A549 (cell line): ENCODE measurements at regions not wholly inside any gene's neighbourhood (a gene's known extent, or its start where the extent isn't known, plus 50 kb on each side); places are given as distances from the start of the nearest gene placed in this dataset.

Source experiments
- ATAC-seq, 2 experiments: fragments of 200-7000 bp in 1 of 2; fragments of >200 bp in 1 of 2; cut with Nextera tagmentation in 1 of 2; cut with Tn5 transposase in 1 of 2; 3 replicates each; pipeline versions ENCODE4 v1.8.0 to v1.9.1; 2018 to 2020; ENCODE audit warnings: mild to moderate bottlenecking in 1 of 2, moderate library complexity in 1 of 2
- CTCF ChIA-PET: fragments of 300-600 bp; sonication (Branson Sonifier 250); formaldehyde crosslinking; extraction: SDS; loops from one replicate; lab custom pipeline; 2021; ENCODE audit warnings: antibody characterized with exemption, inconsistent platforms; lab: Yijun Ruan, JAX
- POLR2A ChIA-PET: fragments of 350-600 bp; formaldehyde crosslinking; extraction: SDS; loops from one replicate; lab custom pipeline; 2021; ENCODE audit warnings: antibody characterized with exemption, inconsistent platforms; lab: Yijun Ruan, JAX
- DNase-seq, 2 experiments: peaks; one replicate each; pipeline versions ENCODE4 v3.0.0 to v3.0.0-alpha.2; 2011 to 2016; ENCODE audit warnings: low read depth in 1 of 2, low spot score in 1 of 2
- FAIRE-seq: peaks from 2 replicates; lab custom pipeline; 2011; peaks lifted over from hg19 to GRCh38; lab: Jason Lieb, UNC
- H3K27ac ChIP-seq, 2 experiments: fragments of >200 bp; sonication (Bioruptor Twin); formaldehyde crosslinking; 3 replicates each; pipeline ENCODE4 v1.5.1; 2016 to 2017
- H3K4me1 ChIP-seq: fragments of >200 bp; sonication (Bioruptor Twin); formaldehyde crosslinking; 3 replicates; pipeline ENCODE4 v1.6.1; 2016
- H3K4me2 ChIP-seq: fragments of >200 bp; sonication (Bioruptor Twin); formaldehyde crosslinking; 3 replicates; pipeline ENCODE4 v1.6.1; 2016
- H3K4me3 ChIP-seq: fragments of >200 bp; sonication (Bioruptor Twin); formaldehyde crosslinking; 3 replicates; pipeline ENCODE4 v1.5.1; 2016
- H3K9me3 ChIP-seq: fragments of >200 bp; sonication (Bioruptor Twin); formaldehyde crosslinking; 3 replicates; pipeline ENCODE4 v1.6.1; 2016
- CBX2 ChIP-seq: fragments of 200-600 bp; sonication (generic); IDR thresholded peaks from 2 replicates; pipeline ENCODE4 v1.6.1; 2016; ENCODE audit warnings: low read depth, mild to moderate bottlenecking, borderline replicate concordance
- CTCF ChIP-seq: fragments of >200 bp; sonication (Bioruptor Twin); formaldehyde crosslinking; IDR thresholded peaks from 3 replicates; pipeline ENCODE4 v1.5.1; 2016
- FOSL2 ChIP-seq, 2 experiments: fragments of 450-650 bp in 1 of 2; fragments of >200 bp in 1 of 2; sonication (Bioruptor Twin) in 1 of 2; formaldehyde crosslinking; IDR thresholded peaks; 2 replicates each; pipeline versions ENCODE4 v1.5.0 to v1.6.1; 2016 to 2020; ENCODE audit warnings: mild to moderate bottlenecking in 1 of 2, moderate library complexity in 1 of 2
- HEYL ChIP-seq: fragments of 250-450 bp; sonication (Bioruptor Pico); IDR thresholded peaks from 2 replicates; pipeline ENCODE4 v1.8.0; 2021; ENCODE audit warnings: mild to moderate bottlenecking, moderate library complexity
- JUNB ChIP-seq: fragments of >200 bp; sonication (Bioruptor Twin); formaldehyde crosslinking; IDR thresholded peaks from 2 replicates; pipeline ENCODE4 v1.6.1; 2016
- MAFK ChIP-seq: fragments of 450-650 bp; IDR thresholded peaks from 2 replicates; pipeline ENCODE4 v1.6.1; 2014; ENCODE audit not compliant: partially characterized antibody
- MAX ChIP-seq: IDR thresholded peaks from 2 replicates; pipeline ENCODE4 v1.6.1; 2012
- NPAS2 ChIP-seq: fragments of 250-450 bp; sonication (Bioruptor Pico); IDR thresholded peaks from 2 replicates; pipeline ENCODE4 v1.8.0; 2022; ENCODE audit warnings: mild to moderate bottlenecking, moderate library complexity, borderline replicate concordance
- RAD21 ChIP-seq, 2 experiments: fragments of >200 bp in 1 of 2; sonication (Bioruptor Twin) in 1 of 2; formaldehyde crosslinking in 1 of 2; IDR thresholded peaks in 1 of 2; conservative IDR thresholded peaks in 1 of 2; 2 replicates in 1 of 2; 3 replicates in 1 of 2; pipeline ENCODE4 v1.6.1; 2012 to 2018; ENCODE audit warnings: inconsistent platforms in 1 of 2
- RARB ChIP-seq: fragments of 250-450 bp; sonication (Bioruptor Pico); IDR thresholded peaks from 2 replicates; pipeline ENCODE4 v1.8.0; 2021; ENCODE audit warnings: mild to moderate bottlenecking, moderate library complexity
- RNF2 ChIP-seq: fragments of 200-600 bp; sonication (generic); IDR thresholded peaks from 2 replicates; pipeline ENCODE4 v1.6.1; 2016; ENCODE audit warnings: low read depth, mild to moderate bottlenecking, antibody characterized with exemption, moderate library complexity, borderline replicate concordance
- TP53 ChIP-seq: fragments of 250-450 bp; sonication (Bioruptor Pico); IDR thresholded peaks from 2 replicates; pipeline ENCODE4 v1.5.0; 2021; ENCODE audit warnings: mild to moderate bottlenecking, moderate library complexity
- USF2 ChIP-seq: fragments of 450-650 bp; IDR thresholded peaks from 2 replicates; pipeline ENCODE4 v1.6.1; 2014; ENCODE audit warnings: antibody characterized with exemption
- ZC3H11A ChIP-seq: fragments of 450-650 bp; IDR thresholded peaks from 2 replicates; pipeline ENCODE4 v1.6.1; 2014; ENCODE audit warnings: antibody characterized with exemption, mild to moderate bottlenecking
- WGBS: methylation state at CpG from one replicate; pipeline ENCODE4 v1.1.6; 2017; ENCODE audit errors: missing lambda C conversion rate; 5-methylcytosine and 5-hydroxymethylcytosine counted together
- TF ChIP-seq, protein P1 (sequence below): fragments of 150-350 bp; IDR thresholded peaks from 2 replicates; pipeline ENCODE4 v1.6.1; 2014; ENCODE audit warnings: low read depth, mild to moderate bottlenecking, low read length
- TF ChIP-seq, protein P2 (sequence below): fragments of 250-450 bp; sonication (Bioruptor Pico); IDR thresholded peaks from 2 replicates; pipeline ENCODE4 v1.5.0; 2020; ENCODE audit warnings: low read depth, mild to moderate bottlenecking, moderate library complexity

DNA sequence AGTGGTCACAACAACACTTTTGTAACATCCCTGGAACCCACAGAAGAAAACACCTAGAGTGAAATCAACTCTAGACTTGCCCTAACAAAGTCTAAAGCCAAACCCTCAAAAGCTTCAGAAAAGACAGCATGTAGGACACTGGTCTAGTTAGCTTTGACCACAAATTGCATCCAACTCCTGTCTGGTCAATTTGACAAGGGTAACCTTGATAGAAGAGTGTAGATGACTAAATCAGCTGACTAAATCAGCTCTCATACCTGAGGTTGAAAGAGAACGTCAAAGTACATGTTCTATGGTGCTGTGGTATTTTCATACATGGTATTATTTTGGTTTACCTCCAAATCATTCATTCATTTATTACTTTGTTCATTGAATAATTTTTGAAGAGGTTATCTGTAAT, 272.8 kb downstream of the KLF5 start:
- ATAC-seq, result no peak
- H3K27ac ChIP-seq, result no peak overlapping the region
- no peak for FAIRE-seq
- no peak for DNase-seq
- TF ChIP-seq TP53 (CRISPR knock-in tag), result no peak
- no peak for TF ChIP-seq MAX
- TF ChIP-seq FOSL2 (IDR thresholded peaks at IDR 0.05), result no peak
- no peak for TF ChIP-seq FOSL2 (CRISPR knock-in tag; IDR thresholded peaks at IDR 0.05)
- TF ChIP-seq USF2, result no peak
- TF ChIP-seq CTCF, result no peak
- no peak for TF ChIP-seq NPAS2 (CRISPR knock-in tag)
- no peak for TF ChIP-seq JUNB
- TF ChIP-seq CBX2, result no peak
- TF ChIP-seq, protein P1, sequence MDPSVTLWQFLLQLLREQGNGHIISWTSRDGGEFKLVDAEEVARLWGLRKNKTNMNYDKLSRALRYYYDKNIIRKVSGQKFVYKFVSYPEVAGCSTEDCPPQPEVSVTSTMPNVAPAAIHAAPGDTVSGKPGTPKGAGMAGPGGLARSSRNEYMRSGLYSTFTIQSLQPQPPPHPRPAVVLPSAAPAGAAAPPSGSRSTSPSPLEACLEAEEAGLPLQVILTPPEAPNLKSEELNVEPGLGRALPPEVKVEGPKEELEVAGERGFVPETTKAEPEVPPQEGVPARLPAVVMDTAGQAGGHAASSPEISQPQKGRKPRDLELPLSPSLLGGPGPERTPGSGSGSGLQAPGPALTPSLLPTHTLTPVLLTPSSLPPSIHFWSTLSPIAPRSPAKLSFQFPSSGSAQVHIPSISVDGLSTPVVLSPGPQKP, result no peak
- TF ChIP-seq, protein P2, sequence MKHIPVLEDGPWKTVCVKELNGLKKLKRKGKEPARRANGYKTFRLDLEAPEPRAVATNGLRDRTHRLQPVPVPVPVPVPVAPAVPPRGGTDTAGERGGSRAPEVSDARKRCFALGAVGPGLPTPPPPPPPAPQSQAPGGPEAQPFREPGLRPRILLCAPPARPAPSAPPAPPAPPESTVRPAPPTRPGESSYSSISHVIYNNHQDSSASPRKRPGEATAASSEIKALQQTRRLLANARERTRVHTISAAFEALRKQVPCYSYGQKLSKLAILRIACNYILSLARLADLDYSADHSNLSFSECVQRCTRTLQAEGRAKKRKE (CRISPR knock-in tag), result no peak
- TF ChIP-seq RARB (CRISPR knock-in tag), result no peak
- TF ChIP-seq ZC3H11A, result no peak
- no peak for TF ChIP-seq HEYL (CRISPR knock-in tag)
- TF ChIP-seq, all 56 proteins: peak for 0
- Histone ChIP-seq H3K4me3 (no peak overlapping the region), H3K9me3 (no peaks in the 10 kb centered on the region), H3K4me2 (no peak overlapping the region), H3K4me1 (peaks cover 26% of the 10 kb centered on the region)
- ChIA-PET POLR2A (no interaction called here), CTCF (no interaction called here)
- WGBS, result 85% methylated on average over 1 of the region's 1 CpG

DNA sequence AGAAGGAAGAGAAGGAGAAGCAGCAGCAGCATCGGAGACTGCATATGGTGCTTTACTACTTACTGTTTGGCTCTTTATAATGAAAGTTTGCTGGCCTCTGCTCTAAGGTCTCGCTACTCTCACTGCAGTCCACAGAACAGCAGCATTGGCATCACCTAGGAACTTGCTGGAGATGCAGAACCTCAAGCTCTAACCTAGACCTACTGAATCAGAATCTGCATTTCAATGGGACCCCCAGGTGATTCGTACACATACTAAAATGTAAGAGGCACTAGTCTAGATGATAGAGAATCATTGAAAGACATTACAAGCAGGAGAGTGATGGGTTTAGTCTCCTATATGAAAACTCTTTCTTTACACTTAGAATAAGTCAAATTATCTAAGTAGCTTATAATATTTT, 270.6 kb downstream of the KLF5 start:
- 94% methylated on average over 3 of the region's 3 CpGs for WGBS
- Histone ChIP-seq H3K27ac (no peak overlapping the region), H3K4me3 (no peak overlapping the region), H3K4me1 (peaks cover 18% of the 10 kb centered on the region), H3K9me3 (no peaks in the 10 kb centered on the region), H3K4me2 (no peak overlapping the region)
- DNase-seq, result no peak
- TF ChIP-seq RNF2 (no peak), RAD21 (conservative IDR thresholded peaks at IDR 0.05 in 1 of 2, IDR thresholded peaks at IDR 0.05 in 1 of 2) (no peak), MAFK (no peak), RARB (CRISPR knock-in tag) (no peak)
- TF ChIP-seq, protein P1, result no peak
- TF ChIP-seq, all 56 proteins: peak for 0
- ChIA-PET CTCF (no interaction called here), POLR2A (no interaction called here)
- ATAC-seq, result no peak
- FAIRE-seq, result no peak
